ENCODE measurements at regions not wholly inside any gene's neighbourhood (a gene's known extent, or its start where the extent isn't known, plus 50 kb on each side); places are given as distances from the start of the nearest gene placed in this dataset.

GRCh38 chr1:119204197-119204960 lies 63.9 kb upstream of the WARS2 start:
- TF ChIP-seq CTCF (IDR thresholded peaks at IDR 0.05), result no peak
- TF ChIP-seq POLR2A (IDR thresholded peaks at IDR 0.05), result no peak
